GM12873 (cell line): ENCODE measurements at regions not wholly inside any gene's neighbourhood (a gene's known extent, or its start where the extent isn't known, plus 50 kb on each side); places are given as distances from the start of the nearest gene placed in this dataset.

ENCODE experiments used
- CTCF ChIP-seq: IDR thresholded peaks from 2 replicates; pipeline ENCODE4 v1.5.1; 2012; ENCODE audit warnings: low read depth, mild to moderate bottlenecking, moderate library complexity, low read length, control low read depth; ENCODE audit not compliant: insufficient read depth; ENCODE audit errors: missing control alignments

DNA sequence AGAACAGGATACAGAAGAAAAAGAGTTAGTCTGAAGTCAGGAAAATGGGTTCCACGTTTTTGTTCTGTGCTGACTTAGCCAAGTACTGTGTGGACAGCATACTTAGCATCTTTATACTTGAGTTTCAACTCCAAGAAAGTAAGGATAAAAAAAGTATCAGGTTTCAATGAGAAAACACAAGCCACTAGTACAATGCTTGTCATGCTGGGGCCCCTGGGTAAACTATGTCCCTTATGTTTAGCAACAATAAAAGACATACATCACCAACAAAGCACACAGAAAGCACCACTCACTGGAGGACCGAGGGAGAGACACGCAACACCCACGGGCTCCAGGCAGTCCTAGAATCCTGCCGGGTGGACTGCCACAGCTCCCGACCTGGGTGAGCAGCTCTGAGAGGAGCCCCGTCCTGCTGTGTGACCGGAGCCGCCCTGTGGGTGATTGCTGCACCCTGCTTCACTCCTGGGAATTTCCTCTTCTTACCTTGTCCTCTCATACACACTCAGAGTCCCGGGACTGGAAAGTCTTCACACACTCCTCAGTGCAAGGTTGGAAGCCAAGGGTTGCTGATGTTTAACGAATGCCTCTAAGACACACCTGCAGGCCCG, 890.5 kb downstream of the BRD1 start:
- no peak for TF ChIP-seq CTCF

DNA sequence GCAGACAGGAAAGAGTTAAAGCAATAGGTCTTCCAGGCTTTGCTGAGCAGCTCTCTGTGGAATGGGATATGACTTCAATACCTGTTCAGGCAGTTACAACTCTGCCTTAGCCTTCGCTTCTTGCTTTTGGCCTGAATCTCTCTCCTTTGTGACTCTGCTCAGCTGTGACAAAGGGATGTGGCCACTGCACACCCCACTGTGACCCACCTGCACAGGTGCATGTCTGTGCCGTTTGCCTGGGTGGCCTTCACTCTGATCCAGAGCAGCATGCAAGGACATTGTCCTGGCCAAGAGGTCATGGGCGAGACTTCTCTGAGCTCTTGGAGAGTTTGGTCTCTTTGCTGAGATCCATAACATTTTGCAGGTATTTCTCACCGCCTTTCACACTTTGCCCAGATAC, 891.3 kb downstream of the BRD1 start:
- TF ChIP-seq CTCF, result no peak

GRCh38 chr22:48934446-48934845, 893.2 kb downstream of the BRD1 start:
- TF ChIP-seq CTCF, result no peak

DNA sequence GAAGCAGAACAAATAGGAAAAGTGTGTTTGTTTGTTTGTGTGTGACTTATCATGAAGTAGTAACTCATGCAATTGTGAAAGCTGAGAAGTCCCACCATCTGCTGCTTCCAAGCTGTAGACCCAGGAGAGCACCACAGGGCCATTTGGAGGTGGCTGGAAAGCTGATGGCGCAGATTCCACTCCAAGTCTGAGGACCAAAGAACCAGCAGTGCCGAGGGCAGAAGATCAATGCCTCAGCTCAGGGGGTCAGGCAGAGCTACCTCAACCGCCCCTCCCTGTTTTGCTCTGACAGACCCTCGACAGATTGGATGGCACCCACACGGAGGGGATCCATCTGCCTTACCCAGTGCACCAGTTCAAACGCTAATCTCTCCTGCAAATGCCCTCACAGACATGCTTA, 896.2 kb downstream of the BRD1 start:
- no peak for TF ChIP-seq CTCF

- no peak for TF ChIP-seq CTCF
These were observed 898.3 kb downstream of the BRD1 start for GRCh38 chr22:48929276-48929790.

- no peak for TF ChIP-seq CTCF
These were observed 900.1 kb downstream of the BRD1 start for GRCh38 chr22:48927591-48927990.

- TF ChIP-seq CTCF, result no peak
These were observed 901.0 kb downstream of the BRD1 start for GRCh38 chr22:48926643-48927042.

DNA sequence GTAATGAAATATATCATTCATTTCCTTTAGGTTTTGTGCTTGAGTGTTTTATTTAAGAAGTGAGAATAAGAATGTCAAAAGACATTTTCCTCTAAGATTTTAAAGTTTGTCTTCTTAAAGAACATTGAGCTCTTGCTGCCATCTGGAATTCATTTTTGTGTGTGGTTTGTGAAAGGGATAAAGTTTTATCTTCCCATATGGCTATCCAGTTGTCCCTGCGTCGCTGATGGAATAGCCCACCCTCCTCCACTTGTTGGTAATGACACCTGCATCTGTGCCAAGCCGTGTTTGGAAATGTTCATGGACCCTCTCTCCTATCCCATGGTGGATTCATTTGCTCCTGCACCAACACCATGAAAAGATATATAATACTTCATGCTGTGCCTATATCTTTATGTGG, 901.5 kb downstream of the BRD1 start:
- no peak for TF ChIP-seq CTCF
